ENCODE measurements at regions not wholly inside any gene's neighbourhood (a gene's known extent, or its start where the extent isn't known, plus 50 kb on each side); places are given as distances from the start of the nearest gene placed in this dataset.

DNA sequence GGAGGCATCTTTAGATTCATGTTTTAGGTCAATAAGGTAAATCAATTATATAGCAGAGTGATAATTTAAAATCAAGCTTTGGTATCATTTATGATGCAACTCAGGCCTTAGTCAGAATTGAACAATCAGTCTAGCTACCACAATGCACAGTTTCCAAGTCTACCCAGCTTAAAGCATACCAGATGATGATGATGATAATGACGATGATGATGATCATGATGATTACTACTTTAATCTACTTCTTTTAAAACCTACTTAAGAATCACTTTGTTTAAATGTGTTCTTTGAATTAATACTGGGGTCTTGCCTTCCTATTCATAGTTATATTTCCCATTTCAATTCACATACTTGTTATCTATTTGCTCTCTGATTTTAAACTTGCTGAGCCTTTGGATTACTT lies 1872.7 kb downstream of the OLFM4 start:
- Mint-ChIP-seq H3K27me3 (no peaks in the 10 kb centered on the region), H3K4me3 (no peak overlapping the region), H3K4me1 (no peaks in the 10 kb centered on the region), H3K9me3 (peaks cover 0 to 23% (median 5%) of the 10 kb centered on the region in 7 donors), H3K27ac (no peak overlapping the region), H3K36me3 (no peaks in the 10 kb centered on the region)
- DNase-seq (no peak), ATAC-seq (ENCODE audit: low read depth in 2 of 2) (no peak)

DNA sequence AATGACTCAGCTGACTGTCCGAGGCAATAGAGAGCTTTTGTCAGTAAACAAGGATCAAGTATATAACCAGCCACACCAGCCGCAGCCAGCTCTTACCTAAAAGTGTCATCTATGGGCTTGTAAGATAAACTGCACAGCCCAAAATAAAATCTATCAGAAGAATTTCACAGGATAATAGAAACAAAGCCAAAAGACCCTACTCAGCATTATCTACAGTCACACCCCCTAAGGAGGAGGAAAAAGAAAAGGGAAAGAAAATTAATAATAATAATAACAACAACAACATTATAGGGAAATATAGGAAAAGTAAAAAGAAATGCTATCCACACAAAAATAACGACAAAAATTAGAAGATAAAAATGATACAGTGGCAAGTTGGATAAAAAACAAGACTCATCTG lies 1883.8 kb downstream of the OLFM4 start:
- Mint-ChIP-seq H3K4me3 (no peak overlapping the region), H3K9me3 (peaks cover 6 to 19% (median 11%) of the 10 kb centered on the region in 7 donors), H3K27me3 (no peaks in the 10 kb centered on the region), H3K27ac (no peak overlapping the region), H3K4me1 (no peaks in the 10 kb centered on the region), H3K36me3 (no peaks in the 10 kb centered on the region)
- ATAC-seq (ENCODE audit: low read depth in 2 of 2): no peak
- DNase-seq: no peak

DNA sequence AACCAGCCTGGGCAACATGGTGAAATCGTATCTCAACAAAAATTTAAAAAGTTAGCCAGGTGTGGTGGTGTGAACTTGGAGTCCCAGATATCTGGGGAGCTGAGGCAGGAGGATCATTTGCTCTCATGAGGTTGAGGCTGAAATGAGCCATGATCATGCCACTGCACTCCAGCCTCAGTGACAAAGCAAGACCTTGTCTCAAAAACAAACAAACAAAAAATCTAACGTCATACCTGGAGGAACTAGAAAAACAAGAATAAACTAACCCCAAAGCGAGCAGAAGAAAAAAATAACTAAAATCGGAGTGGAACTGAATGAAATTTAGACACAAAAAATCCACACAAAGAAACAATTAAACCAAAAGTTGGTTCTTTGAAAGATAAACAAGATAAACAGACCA lies 1885.1 kb downstream of the OLFM4 start:
- peaks cover 6 to 19% (median 9%) of the 10 kb centered on the region in 7 donors for H3K9me3 Mint-ChIP-seq
- H3K27me3 Mint-ChIP-seq: no peaks in the 10 kb centered on the region
- no peaks in the 10 kb centered on the region for H3K36me3 Mint-ChIP-seq
- no peak for DNase-seq
- H3K4me3 Mint-ChIP-seq: no peak overlapping the region
- H3K27ac Mint-ChIP-seq: no peak overlapping the region
- ATAC-seq (ENCODE audit: low read depth in 2 of 2): no peak
- no peaks in the 10 kb centered on the region for H3K4me1 Mint-ChIP-seq

DNA sequence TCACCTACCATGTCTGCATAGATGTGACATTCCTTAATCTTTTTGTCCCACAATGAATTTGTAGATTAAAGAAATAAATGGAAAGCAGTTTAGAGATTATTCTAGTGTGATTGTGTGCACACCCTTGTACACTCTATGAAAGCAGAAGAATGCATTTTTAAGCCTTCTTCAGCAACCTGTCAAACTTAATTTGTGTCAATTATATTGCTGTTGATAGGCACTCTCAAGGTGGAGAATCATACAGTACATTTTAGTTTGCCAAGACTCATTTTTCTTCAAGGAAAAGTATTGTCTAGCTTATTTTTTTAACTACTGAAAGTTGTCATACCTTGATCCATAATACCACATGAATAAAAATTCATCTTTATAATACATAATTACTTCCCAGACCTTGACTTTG lies 1898.9 kb downstream of the OLFM4 start:
- Mint-ChIP-seq H3K4me1 (no peaks in the 10 kb centered on the region), H3K27me3 (no peaks in the 10 kb centered on the region), H3K4me3 (no peak overlapping the region), H3K27ac (no peak overlapping the region), H3K36me3 (no peaks in the 10 kb centered on the region), H3K9me3 (peaks cover 2 to 17% (median 6%) of the 10 kb centered on the region in 7 donors)
- DNase-seq (no peak), ATAC-seq (ENCODE audit: low read depth in 2 of 2) (no peak)

DNA sequence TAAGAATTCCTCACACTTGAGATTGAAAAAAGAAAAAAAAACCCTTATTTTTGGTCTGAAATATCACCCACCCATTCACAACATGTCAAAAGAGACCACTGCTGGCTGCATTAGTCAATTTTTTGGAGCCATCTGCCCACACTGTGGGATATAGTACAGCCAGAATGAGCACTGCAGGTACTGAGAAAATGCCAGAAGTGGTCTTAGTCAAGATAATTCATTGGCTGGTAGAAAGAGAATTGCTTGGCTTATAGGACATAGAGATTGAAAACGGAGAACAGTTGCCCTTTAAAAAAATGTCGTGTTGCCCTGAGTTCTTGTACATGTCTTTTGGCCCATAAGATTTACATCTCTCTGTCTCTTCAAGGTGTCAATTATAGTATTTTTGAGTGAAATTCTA lies 1899.5 kb downstream of the OLFM4 start:
- Mint-ChIP-seq H3K9me3 (peaks cover under 1 to 17% (median 6%) of the 10 kb centered on the region in 7 donors), H3K4me1 (no peaks in the 10 kb centered on the region), H3K36me3 (no peaks in the 10 kb centered on the region), H3K4me3 (no peak overlapping the region), H3K27me3 (no peaks in the 10 kb centered on the region), H3K27ac (no peak overlapping the region)
- ATAC-seq (ENCODE audit: low read depth in 2 of 2): no peak
- no peak for DNase-seq

DNA sequence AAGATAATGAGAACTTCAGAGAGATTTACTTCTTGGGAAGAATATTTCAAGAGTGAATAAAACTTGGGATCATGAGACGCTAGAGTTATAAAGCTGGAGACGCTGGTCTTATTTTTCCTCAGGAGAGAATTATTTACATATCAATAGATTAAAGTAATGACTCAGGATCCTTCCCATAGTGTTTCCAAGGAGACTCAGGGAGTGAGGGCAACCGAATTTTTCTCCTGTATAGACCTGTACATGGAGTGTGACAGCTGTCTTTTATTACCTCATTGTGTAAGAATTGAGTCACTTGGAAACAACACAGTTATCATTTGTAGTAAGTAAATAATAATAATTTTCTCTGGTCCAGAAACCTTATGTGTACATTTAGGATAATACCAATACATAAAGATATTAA lies 1905.5 kb downstream of the OLFM4 start:
- no peak overlapping the region for H3K27ac Mint-ChIP-seq
- no peaks in the 10 kb centered on the region for H3K27me3 Mint-ChIP-seq
- no peak overlapping the region for H3K4me3 Mint-ChIP-seq
- no peak for DNase-seq
- H3K9me3 Mint-ChIP-seq: peaks cover 2 to 24% (median 7%) of the 10 kb centered on the region in 7 donors
- H3K36me3 Mint-ChIP-seq: no peaks in the 10 kb centered on the region
- no peaks in the 10 kb centered on the region for H3K4me1 Mint-ChIP-seq
- ATAC-seq (ENCODE audit: low read depth in 2 of 2): no peak

DNA sequence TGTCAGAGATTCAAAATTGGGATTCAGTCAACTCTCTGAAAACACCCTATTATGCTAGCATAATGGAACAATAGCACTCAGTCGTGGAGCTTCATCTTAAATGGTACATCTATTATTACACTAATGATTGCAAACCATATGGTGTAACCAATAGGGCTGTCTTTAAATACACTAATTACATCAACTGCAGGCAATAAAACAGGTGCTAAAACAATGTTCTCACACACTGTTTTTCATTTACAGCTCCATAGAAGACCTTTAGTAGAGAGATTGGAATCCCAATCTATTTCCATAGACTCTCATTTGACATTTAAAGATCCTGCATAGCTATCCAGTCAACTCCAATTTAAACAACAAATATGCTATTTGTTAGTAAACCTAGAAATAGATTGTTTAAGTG lies 1917.4 kb downstream of the OLFM4 start:
- ATAC-seq (ENCODE audit: low read depth in 2 of 2): no peak
- Mint-ChIP-seq H3K27ac (no peak overlapping the region), H3K4me3 (no peak overlapping the region), H3K36me3 (no peaks in the 10 kb centered on the region), H3K4me1 (no peaks in the 10 kb centered on the region), H3K9me3 (peaks cover 5 to 10% (median 7%) of the 10 kb centered on the region in 7 donors), H3K27me3 (no peaks in the 10 kb centered on the region)
- DNase-seq: no peak

DNA sequence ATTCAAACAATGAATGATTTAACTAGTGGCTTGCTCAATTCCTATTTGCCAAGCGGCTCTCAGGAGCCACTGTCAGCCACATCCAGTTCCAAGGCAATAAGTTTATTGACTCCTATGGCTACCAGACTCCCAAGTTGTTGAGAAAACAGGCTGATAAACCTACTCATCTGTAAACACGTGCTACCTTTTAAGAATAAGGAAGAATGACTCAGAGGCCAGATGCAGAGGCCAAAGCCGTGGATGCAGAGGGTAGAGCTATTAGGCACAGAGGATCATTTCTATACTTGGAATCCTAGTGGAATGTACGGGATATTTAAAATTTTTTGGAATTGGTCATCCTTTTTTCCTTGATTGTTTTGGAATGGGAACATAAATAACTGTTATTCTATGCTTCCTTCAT lies 1921.1 kb downstream of the OLFM4 start:
- DNase-seq (no peak), ATAC-seq (ENCODE audit: low read depth in 2 of 2) (no peak)
- no peaks in the 10 kb centered on the region for H3K4me1 Mint-ChIP-seq
- H3K4me3 Mint-ChIP-seq: no peak overlapping the region
- no peak overlapping the region for H3K27ac Mint-ChIP-seq
- H3K36me3 Mint-ChIP-seq: no peaks in the 10 kb centered on the region
- H3K9me3 Mint-ChIP-seq: peaks cover 5 to 9% (median 5%) of the 10 kb centered on the region in 7 donors
- no peaks in the 10 kb centered on the region for H3K27me3 Mint-ChIP-seq

DNA sequence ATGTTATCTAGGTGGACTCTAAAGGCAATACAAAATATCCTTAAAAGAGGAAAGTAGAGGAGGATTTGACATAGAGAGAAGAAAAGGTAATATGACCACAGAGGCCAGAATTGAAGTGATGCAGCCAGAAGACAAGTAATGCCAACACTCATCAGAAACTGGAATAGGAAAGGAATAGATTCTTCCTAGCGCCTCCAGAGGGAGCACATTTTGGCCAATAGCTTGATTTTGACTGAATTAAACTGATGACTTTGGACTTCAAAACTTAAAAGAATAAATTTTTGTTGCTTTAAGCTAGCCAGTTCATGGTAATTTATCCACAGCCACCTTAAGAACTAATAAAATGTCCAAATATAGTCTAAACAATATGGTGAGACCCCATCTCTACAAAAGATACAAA lies 1921.9 kb downstream of the OLFM4 start:
- Mint-ChIP-seq H3K27me3 (no peaks in the 10 kb centered on the region), H3K4me3 (no peak overlapping the region), H3K27ac (no peak overlapping the region), H3K9me3 (peaks cover 4 to 9% (median 5%) of the 10 kb centered on the region in 7 donors), H3K36me3 (no peaks in the 10 kb centered on the region), H3K4me1 (no peaks in the 10 kb centered on the region)
- ATAC-seq (ENCODE audit: low read depth in 2 of 2) (no peak), DNase-seq (no peak)

DNA sequence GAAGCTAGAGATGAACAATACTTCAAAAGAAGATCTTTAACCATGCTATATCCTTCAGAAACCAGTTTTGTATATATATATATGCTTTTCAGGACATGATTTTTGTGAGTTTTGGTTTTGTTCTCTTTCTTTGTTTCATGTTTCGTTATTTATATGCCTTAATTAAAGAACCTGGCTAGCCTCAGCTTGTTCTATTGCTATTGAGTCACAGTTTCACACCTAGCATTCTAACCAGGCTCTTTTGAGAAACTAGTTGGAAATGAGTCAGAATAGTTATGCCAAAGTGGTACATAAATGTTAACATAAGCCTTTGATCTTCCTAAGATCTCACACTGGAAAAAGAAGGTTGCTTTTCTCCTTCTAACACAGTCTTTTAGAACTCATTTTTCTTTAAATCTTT lies 1925.2 kb downstream of the OLFM4 start:
- ATAC-seq (ENCODE audit: low read depth in 2 of 2) (no peak), DNase-seq (no peak)
- H3K4me1 Mint-ChIP-seq: no peaks in the 10 kb centered on the region
- peaks cover 0 to 12% (median 5%) of the 10 kb centered on the region in 7 donors for H3K9me3 Mint-ChIP-seq
- H3K4me3 Mint-ChIP-seq: no peak overlapping the region
- no peaks in the 10 kb centered on the region for H3K27me3 Mint-ChIP-seq
- no peaks in the 10 kb centered on the region for H3K36me3 Mint-ChIP-seq
- no peak overlapping the region for H3K27ac Mint-ChIP-seq

DNA sequence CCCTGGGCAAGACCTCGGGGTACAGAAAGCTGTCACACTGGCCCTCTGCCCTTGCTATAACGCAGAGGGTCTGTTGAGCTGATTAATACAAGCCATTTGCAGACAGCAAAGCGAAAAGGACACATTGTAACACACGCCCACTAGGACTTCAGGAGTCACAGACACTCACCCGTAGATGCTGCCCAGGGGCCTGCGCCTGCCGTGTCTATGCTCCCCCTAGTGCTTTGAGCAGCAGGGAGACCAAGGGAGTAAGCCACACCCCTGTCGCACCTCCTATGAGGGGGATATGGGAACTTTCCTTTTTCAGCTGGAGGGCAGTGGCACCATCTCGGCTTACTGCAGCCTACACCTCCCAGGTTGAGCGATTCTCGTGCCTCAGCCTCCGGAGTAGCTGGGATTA lies 1930.2 kb downstream of the OLFM4 start:
- DNase-seq (no peak), ATAC-seq (ENCODE audit: low read depth in 2 of 2) (no peak)
- H3K36me3 Mint-ChIP-seq: peaks cover 0 to 7% of the 10 kb centered on the region in 2 donors
- no peaks in the 10 kb centered on the region for H3K4me1 Mint-ChIP-seq
- H3K27me3 Mint-ChIP-seq: no peaks in the 10 kb centered on the region
- H3K9me3 Mint-ChIP-seq: peaks cover 0 to 25% (median 19%) of the 10 kb centered on the region in 7 donors
- H3K4me3 Mint-ChIP-seq: no peak overlapping the region
- H3K27ac Mint-ChIP-seq: no peak overlapping the region

DNA sequence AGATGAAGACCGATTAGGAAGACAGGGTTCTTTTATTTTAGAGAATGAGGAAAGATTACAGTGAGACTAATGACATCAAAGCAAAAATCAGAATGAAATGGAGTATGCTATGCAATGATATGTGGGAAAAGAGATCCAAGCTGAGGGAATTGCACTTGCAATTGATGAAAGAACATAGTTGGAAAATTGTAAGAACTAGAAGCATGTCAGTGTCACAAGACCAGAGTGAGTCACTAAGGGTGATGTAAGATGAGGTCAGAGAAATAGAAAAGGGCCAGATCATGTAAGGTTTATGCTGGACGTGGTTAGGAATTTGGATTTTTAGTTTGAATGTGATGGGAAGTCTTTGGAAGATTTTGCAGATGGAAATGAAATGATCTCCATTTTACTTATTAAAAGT lies 1937.3 kb downstream of the OLFM4 start:
- no peak overlapping the region for H3K4me3 Mint-ChIP-seq
- no peak for DNase-seq
- H3K4me1 Mint-ChIP-seq: no peaks in the 10 kb centered on the region
- H3K9me3 Mint-ChIP-seq: peaks cover 0 to 11% (median 7%) of the 10 kb centered on the region in 7 donors
- no peak for ATAC-seq (ENCODE audit: low read depth in 2 of 2)
- H3K27me3 Mint-ChIP-seq: no peaks in the 10 kb centered on the region
- peaks cover 0 to 1% of the 10 kb centered on the region in 2 donors for H3K36me3 Mint-ChIP-seq
- H3K27ac Mint-ChIP-seq: no peak overlapping the region

DNA sequence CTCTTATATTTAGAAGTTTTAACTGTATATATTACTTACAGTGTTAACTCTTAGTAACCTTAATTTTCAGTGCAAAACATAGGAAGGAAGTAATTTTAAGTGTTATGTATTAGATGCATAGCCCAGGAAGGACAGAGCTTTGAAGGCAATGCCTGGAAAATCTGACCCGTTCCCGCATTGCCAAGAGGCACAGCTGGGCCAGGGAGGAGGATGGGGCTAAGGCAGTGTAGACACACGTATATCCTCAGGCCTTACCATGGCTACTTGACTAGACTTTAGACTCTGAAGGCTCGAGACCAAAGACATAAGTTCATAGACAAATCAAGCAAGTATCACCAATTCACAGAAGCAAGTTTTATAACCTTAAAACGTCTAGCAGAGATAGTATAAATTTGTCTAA lies 1944.2 kb downstream of the OLFM4 start:
- no peak overlapping the region for H3K27ac Mint-ChIP-seq
- no peak for DNase-seq
- H3K36me3 Mint-ChIP-seq: no peaks in the 10 kb centered on the region
- peaks cover 0 to 9% (median 2%) of the 10 kb centered on the region in 7 donors for H3K9me3 Mint-ChIP-seq
- no peaks in the 10 kb centered on the region for H3K4me1 Mint-ChIP-seq
- ATAC-seq (ENCODE audit: low read depth in 2 of 2): no peak
- no peaks in the 10 kb centered on the region for H3K27me3 Mint-ChIP-seq
- H3K4me3 Mint-ChIP-seq: no peak overlapping the region

DNA sequence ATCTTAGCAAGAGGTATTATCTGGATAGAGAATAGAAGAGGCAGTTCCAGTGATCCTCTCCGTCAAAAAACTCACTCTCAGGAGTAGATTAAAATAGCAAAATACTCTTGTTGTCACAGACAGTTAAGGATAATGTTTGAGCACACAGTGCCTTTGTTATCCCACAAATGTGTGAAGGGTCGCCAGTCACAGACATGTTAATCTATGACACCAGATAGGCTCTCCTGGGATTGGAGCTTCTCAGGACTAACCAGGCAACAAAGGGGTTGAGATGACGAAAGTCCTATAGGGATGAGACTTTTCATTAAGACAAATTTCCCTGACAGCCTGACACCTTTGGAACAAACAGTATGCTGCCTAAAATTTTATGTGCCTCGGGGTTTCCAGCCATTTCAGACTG lies 1947.1 kb downstream of the OLFM4 start:
- no peaks in the 10 kb centered on the region for H3K27me3 Mint-ChIP-seq
- H3K4me3 Mint-ChIP-seq: no peak overlapping the region
- no peaks in the 10 kb centered on the region for H3K36me3 Mint-ChIP-seq
- peaks cover 0 to 9% (median 2%) of the 10 kb centered on the region in 7 donors for H3K9me3 Mint-ChIP-seq
- H3K27ac Mint-ChIP-seq: no peak overlapping the region
- no peaks in the 10 kb centered on the region for H3K4me1 Mint-ChIP-seq
- ATAC-seq (ENCODE audit: low read depth in 2 of 2): no peak
- DNase-seq: no peak

DNA sequence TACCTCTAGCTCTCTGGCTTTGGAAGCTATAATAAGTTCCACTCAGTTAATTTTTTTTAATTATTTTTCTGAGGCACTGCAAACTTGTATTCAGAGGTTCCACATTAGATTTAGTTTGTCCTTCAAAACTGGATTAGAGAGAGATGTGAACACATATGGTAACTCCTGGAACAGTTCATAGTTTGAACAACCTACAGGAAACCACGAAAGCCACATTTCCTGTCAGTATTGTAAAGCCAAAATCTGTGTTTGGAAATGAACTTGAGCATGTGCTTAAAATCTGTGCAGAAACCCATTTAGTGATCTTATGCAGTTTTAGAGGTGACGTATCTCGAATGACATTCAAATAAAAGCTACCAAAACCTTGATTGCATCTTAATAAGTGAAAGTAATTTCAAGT lies 1952.0 kb downstream of the OLFM4 start:
- Mint-ChIP-seq H3K27ac (no peak overlapping the region), H3K9me3 (peaks cover 0 to 13% (median 0%) of the 10 kb centered on the region in 7 donors), H3K4me1 (no peaks in the 10 kb centered on the region), H3K36me3 (no peaks in the 10 kb centered on the region), H3K4me3 (no peak overlapping the region), H3K27me3 (no peaks in the 10 kb centered on the region)
- DNase-seq (no peak), ATAC-seq (ENCODE audit: low read depth in 2 of 2) (no peak)

All from naive B cell (primary cell).